Stimulated activated CD8-positive, alpha-beta memory T cell treated with anti-CD3 and anti-CD28 coated beads, Interleukin-2, amount 100 ng/mL, for 1 hour (primary cell): ENCODE measurements at regions not wholly inside any gene's neighbourhood (a gene's known extent, or its start where the extent isn't known, plus 50 kb on each side); places are given as distances from the start of the nearest gene placed in this dataset.
"Not testable (repeated sequence)": the region's sequence is repeated elsewhere in the genome, so short reads cannot be mapped to it uniquely, and the experiment has no call there.

Source experiments
- DNase-seq, 2 donors: peaks; one replicate each; pipeline ENCODE4 v3.0.0-alpha.2; 2020; ENCODE audit warnings: low read depth in 2 of 2

DNA sequence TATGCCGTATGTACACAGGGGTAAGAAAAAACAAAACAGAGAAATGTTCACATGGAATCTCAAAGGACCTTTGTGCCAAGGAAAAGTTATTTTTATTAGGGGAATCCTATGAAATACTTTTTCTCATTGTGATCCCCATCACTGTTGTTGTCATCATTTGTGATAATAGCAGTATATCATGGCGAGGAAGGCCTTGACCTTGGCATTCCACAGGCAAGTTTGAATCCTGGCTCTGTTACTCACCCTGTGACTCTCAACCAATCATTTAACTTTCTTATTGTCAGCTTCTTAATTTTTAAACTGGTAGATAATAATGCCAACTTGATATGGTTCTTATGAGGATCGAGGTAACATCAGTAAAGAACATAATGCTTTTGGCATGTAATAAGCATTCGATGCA is 142.2 kb upstream of the DDHD1 start:
- DNase-seq: no peak

- no peak for DNase-seq
These were observed 133.2 kb upstream of the DDHD1 start for GRCh38 chr14:53286301-53286700.

DNA sequence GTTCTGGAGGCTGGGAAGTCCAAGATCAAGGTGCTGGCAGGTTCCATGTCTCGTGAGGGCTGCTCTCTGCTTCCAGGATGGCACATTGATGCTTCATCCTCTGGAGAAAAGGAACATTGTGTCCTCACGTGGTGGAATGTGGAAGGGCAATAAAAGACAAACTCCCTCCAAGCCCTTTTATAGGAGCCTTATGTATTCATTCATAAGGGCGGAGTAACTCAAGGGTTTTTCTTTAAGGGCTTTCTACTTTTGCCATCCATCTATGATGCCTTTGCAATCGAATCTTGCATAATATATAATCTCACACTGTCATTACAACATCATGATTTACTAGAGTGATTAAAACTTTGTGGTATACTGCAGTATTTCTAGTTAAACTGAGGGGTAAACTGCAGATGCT is 132.7 kb upstream of the DDHD1 start:
- DNase-seq: no peak

- DNase-seq: no peak
These were observed 131.9 kb upstream of the DDHD1 start for GRCh38 chr14:53285064-53285463.

- no peak for DNase-seq
These were observed 125.7 kb upstream of the DDHD1 start for GRCh38 chr14:53278602-53279506.

- DNase-seq: no peak
These were observed 120.5 kb upstream of the DDHD1 start for GRCh38 chr14:53273671-53274072.

- DNase-seq: no peak
These were observed 111.9 kb upstream of the DDHD1 start for GRCh38 chr14:53265025-53265424.

DNA sequence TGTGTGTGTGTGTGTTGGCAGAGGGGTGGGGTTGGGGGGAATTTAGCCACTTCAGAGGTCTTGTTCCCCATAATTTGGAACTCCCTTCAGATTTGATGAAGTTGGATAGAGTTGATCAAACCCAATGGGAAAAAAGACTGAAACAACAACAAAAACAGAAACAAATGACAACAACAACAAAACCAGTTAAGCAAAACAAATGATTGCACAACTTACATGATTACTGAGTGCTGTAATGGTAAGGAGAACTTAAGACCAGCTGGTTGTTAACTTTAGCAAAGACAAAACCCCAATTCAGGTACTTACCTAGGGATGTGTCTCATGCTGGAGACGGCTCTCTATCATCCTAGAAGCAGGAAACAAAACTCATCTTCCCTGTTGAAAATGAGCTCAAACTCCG is 107.8 kb upstream of the DDHD1 start:
- DNase-seq: no peak

DNA sequence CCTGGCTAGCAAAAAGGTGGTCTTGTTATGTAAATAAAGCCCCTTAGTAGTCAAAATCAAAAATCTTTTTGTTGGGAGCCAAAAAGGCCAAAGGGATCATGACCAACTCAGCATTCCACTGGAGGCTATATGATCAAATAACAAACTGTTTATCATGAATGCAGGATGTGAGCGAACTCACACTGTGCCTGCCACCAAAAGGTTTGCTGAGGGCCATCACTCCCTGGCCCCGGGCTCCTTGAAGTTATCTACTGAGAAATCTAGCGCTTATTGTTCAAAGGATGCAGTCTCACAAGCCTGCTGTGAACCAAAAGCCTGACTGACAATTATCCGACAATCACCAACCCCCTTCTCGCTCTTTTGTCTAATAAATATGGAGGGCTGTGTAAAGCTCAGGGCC is 107.2 kb upstream of the DDHD1 start:
- DNase-seq: no peak

- no peak for DNase-seq
These were observed 99.0 kb upstream of the DDHD1 start for GRCh38 chr14:53252141-53252540.

GRCh38 chr14:53249059-53249458 is 95.9 kb upstream of the DDHD1 start:
- DNase-seq: no peak

GRCh38 chr14:53247596-53248370 is 94.7 kb upstream of the DDHD1 start:
- no peak for DNase-seq

- not testable (repeated sequence) for DNase-seq
These were observed 89.8 kb upstream of the DDHD1 start for GRCh38 chr14:53242898-53243297.

GRCh38 chr14:53237488-53237887 is 84.4 kb upstream of the DDHD1 start:
- no peak for DNase-seq

GRCh38 chr14:53236708-53237107 is 83.6 kb upstream of the DDHD1 start:
- no peak for DNase-seq

- no peak for DNase-seq
These were observed 78.0 kb upstream of the DDHD1 start for GRCh38 chr14:53231171-53231570.

- DNase-seq: no peak
These were observed 75.8 kb upstream of the DDHD1 start for GRCh38 chr14:53228966-53229365.

- no peak for DNase-seq
These were observed 74.1 kb upstream of the DDHD1 start for GRCh38 chr14:53227154-53227718.

GRCh38 chr14:53226553-53226952 is 73.4 kb upstream of the DDHD1 start:
- DNase-seq: no peak

- no peak for DNase-seq
These were observed 67.8 kb upstream of the DDHD1 start for GRCh38 chr14:53220914-53221313.

GRCh38 chr14:53218161-53218560 is 65.0 kb upstream of the DDHD1 start:
- DNase-seq: no peak

DNA sequence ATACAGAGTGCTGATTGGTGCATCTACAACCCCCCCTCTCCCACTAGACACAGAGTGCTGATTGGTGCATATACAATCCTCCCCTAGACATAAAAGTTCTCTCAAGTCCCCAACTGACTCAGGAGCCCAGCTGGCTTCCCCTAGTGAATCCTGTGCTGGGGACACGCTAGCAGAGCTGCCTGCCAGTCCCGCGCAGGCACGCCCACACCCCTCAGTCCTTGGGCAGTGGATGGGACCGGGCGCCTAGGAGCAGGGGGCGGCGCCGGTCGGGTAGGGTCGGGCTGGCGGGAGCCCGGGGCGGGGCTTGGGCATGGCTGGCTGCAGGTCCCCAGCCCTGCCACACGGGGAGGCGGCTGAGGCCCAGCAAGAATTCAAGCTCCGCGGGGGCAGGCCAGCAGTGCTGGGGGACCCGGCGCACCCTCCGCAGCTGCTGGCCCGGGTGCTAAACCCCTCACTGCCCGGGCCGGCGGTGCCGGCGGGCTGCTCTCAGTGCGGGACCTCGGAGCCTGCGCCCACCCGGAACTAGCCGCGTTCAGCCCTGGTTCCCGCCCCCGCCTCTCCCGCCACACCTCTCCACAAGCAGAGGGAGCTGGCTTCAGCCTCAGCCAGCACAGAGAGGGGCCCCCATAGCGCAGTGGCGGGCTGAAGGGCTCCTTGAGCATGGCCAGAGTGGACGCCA is 64.3 kb upstream of the DDHD1 start:
- peak; percentile 35 to 38 for DNase-seq
